Aorta (tissue), 5 donors: ENCODE measurements at regions not wholly inside any gene's neighbourhood (a gene's known extent, or its start where the extent isn't known, plus 50 kb on each side); places are given as distances from the start of the nearest gene placed in this dataset.

Source experiments
- ATAC-seq: fragments of 200-7000 bp; cut with Tn5 transposase; one replicate; pipeline ENCODE4 v1.9.1; 2022; ENCODE audit warnings: moderate library complexity; ENCODE audit not compliant: low FRiP score
- DNase-seq, 2 donors: peaks; one replicate each; pipeline ENCODE4 v3.0.0-alpha.2; 2020
- H3K27ac ChIP-seq, 2 donors: one replicate each; pipeline ENCODE4 v1.5.1; 2013; ENCODE audit warnings: low read length in 2 of 2, mild to moderate bottlenecking in 2 of 2, moderate library complexity in 2 of 2, control low read depth in 1 of 2, inconsistent platforms in 1 of 2, low read depth in 1 of 2
- H3K27me3 ChIP-seq, 2 donors: one replicate each; pipeline ENCODE4 v1.6.1; 2013; ENCODE audit warnings: control low read depth in 1 of 2, low read length in 1 of 2, mild to moderate bottlenecking in 1 of 2, moderate library complexity in 1 of 2; ENCODE audit not compliant: insufficient read depth in 2 of 2, control insufficient read depth in 1 of 2
- H3K36me3 ChIP-seq, 2 donors: one replicate each; pipeline ENCODE4 v1.6.1; 2013; ENCODE audit warnings: control low read depth in 1 of 2, low read length in 1 of 2, mild to moderate bottlenecking in 1 of 2; ENCODE audit not compliant: insufficient read depth in 2 of 2, control insufficient read depth in 1 of 2
- H3K4me1 ChIP-seq, 2 donors: one replicate each; pipeline ENCODE4 v1.6.1; 2013; ENCODE audit warnings: low read length in 2 of 2, control low read depth in 1 of 2, mild to moderate bottlenecking in 1 of 2, moderate library complexity in 1 of 2; ENCODE audit not compliant: insufficient read depth in 2 of 2, control insufficient read depth in 1 of 2
- H3K4me3 ChIP-seq, 2 donors: one replicate each; pipeline ENCODE4 v1.5.1; 2013; ENCODE audit warnings: low read length in 2 of 2, control low read depth in 1 of 2, mild to moderate bottlenecking in 1 of 2
- H3K9me3 ChIP-seq: one replicate; pipeline ENCODE4 v1.6.1; 2013; ENCODE audit warnings: mild to moderate bottlenecking, low read length; ENCODE audit not compliant: control insufficient read depth
- WGBS, 2 donors: extraction: QIAGEN DNeasy Blood & Tissue Kit; methylation state at CpG; one replicate each; pipeline ENCODE4 v1.1.7; 2013; 5-methylcytosine and 5-hydroxymethylcytosine counted together
- intact Hi-C, 2 donors: fragments of 100-400 bp; cut with DNase I; formaldehyde crosslinking; loops; one replicate each; pipeline versions ENCODE4 v1.14.2 to v1.15.0; 2022
- donor health status: healthy with polysubstance abuse.
- donor health status: Bipolar disorder and iron deficiency.
- donor health status: DM: no; HTN: no; CAD: no.
- donor health status: DM: no; HTN: no; CAD: no.
- donor health status: DM: yes; HTN: yes; CAD: no.

DNA sequence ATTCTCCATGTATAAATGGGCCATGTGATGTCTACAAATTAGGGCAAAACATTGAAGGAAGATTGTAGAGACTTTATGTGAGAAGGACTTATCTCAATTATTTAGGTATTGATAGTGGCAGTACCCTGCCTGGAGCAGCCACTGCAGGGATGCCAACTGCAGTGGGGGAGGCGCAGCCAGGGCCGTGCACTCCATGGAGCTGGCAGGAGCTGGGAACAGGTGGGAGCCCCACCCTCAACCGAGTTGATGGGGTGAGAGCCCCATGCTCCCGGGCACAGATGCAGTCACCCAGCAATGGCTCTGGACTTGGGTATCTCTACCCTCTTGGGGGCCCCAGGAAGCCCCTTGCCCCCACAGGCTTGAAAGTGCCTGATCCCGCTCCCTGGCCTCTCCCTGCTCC lies 564.3 kb downstream of the SLC4A3 start:
- Histone ChIP-seq H3K4me1 (no peaks in the 10 kb centered on the region), H3K9me3 (peaks cover 4% of the 10 kb centered on the region), H3K27me3 (no peaks in the 10 kb centered on the region), H3K36me3 (no peaks in the 10 kb centered on the region), H3K27ac (no peak overlapping the region), H3K4me3 (no peak overlapping the region)
- ATAC-seq (no peak), DNase-seq (no peak)
- 94 to 97% methylated on average over 5 of the region's 5 CpGs for WGBS, 2 donors
- intact Hi-C loops: no loop called here

DNA sequence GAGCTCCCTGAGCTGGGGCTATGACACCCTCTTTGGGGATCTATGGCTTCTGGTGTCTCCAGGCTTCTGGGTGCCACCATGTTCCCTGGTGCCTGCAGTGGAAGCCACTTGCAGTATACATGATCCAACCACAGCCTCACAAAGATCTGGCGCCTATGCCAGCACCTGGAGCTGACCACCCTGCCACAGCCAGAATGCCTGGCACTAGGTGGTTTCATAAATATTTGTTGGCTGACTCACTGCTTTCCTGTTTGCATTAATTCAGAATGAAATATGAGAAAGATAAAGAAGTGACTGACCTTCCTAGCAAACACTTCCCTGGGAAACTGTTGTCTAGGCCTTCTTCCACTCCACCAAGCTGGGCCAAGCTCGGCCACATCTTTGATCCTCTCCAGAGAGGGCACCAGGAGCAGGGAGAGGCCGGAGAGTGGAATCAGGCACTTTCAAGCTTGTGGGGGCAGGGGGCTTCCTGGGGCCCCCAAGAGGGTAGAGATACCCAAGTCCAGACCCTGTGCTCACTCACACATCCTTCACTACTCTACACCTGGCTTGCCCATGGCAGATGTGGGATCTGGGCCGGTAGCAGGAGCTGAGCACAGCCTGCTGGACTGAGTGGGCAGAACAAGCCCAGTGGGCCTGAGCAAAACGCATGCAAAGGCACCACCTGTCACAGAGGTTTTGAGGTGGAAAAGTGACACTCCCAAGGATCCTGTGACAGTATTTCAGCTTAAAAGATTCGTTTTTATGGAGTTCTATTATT lies 565.7 kb downstream of the SLC4A3 start:
- intact Hi-C loops: no loop called here
- no peaks in the 10 kb centered on the region for H3K36me3 ChIP-seq
- no peak for ATAC-seq
- no peaks in the 10 kb centered on the region for H3K4me1 ChIP-seq
- no peak overlapping the region for H3K27ac ChIP-seq
- DNase-seq: no peak
- peaks cover 4% of the 10 kb centered on the region for H3K9me3 ChIP-seq
- no peak overlapping the region for H3K4me3 ChIP-seq
- 88 to 91% methylated on average over 6 of the region's 6 CpGs for WGBS, 2 donors
- H3K27me3 ChIP-seq: no peaks in the 10 kb centered on the region

DNA sequence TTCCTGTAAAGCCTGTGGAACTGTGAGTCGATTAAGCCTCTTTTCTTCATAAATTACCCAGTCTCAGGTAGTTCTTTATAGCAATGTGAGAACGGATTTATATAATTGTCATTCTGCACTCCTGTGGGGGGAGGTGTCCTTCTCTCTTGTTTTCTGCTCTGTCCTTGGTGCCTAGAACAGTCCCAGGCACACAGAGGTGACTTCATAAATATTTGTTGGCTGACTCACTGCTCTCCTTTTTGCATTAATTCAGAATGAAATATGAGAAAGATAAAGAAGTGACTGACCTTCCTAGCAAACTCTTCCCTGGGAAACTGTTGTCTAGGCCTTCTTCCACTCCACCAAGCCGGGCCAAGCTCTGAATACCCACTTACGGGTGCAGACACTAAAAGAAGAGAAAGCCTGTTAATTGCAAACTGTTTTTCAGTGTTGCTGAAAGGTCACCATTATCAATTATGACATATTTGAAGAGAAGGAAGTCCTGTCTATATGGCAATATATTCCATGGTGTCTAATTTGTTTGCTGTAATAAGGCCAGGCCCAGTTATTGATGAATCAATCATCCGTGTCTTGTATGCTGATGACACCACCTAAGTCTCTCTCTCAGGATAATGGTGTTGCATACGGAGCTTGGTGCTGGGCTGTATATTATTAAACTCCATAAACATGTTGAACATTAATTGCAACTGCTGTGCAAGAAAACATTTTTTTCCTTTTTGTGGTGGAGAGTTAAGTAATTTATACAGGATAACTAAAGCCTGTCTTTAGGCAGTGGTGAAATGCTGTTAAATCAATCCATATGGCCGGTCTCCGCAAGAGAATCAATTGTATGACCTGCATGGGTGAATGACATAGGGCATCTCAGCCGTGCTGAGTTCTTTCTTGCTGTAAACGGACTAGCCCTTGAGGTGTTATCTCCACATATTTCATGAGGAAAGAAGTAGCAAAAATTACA lies 567.5 kb downstream of the SLC4A3 start:
- intact Hi-C loops: no loop called here
- no peak for ATAC-seq
- H3K4me1 ChIP-seq: no peaks in the 10 kb centered on the region
- 93 to 96% methylated on average over 10 of the region's 10 CpGs for WGBS, 2 donors
- no peak for DNase-seq
- H3K36me3 ChIP-seq: no peaks in the 10 kb centered on the region
- no peaks in the 10 kb centered on the region for H3K27me3 ChIP-seq
- no peak overlapping the region for H3K4me3 ChIP-seq
- no peak overlapping the region for H3K27ac ChIP-seq
- H3K9me3 ChIP-seq: peaks cover 4% of the 10 kb centered on the region

DNA sequence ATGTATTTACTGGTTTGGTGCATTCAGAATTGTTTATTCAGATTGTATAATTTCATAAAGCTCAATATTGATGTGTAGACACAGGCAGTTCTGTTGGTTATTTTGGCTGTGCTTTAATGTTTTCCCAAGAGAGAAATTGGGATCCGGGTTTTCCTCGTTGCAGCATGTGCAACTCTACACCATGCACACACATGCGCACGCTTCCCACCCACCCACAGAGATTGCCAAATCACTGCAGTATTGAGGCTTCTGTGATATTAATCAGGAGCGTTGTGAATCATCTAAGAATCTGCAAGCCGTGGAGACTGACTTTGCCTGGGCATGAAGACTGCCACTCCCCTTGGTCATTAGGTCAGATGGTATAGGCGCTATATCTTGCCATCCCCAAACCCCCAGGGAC lies 571.5 kb downstream of the SLC4A3 start:
- H3K4me3 ChIP-seq: no peak overlapping the region
- H3K36me3 ChIP-seq: no peaks in the 10 kb centered on the region
- ATAC-seq (no peak), DNase-seq (no peak)
- H3K27me3 ChIP-seq: no peaks in the 10 kb centered on the region
- 21 to 30% methylated on average over 7 of the region's 7 CpGs for WGBS, 2 donors
- intact Hi-C loops: no loop called here
- no peaks in the 10 kb centered on the region for H3K4me1 ChIP-seq
- H3K27ac ChIP-seq: no peak overlapping the region
- peaks cover 2% of the 10 kb centered on the region for H3K9me3 ChIP-seq

DNA sequence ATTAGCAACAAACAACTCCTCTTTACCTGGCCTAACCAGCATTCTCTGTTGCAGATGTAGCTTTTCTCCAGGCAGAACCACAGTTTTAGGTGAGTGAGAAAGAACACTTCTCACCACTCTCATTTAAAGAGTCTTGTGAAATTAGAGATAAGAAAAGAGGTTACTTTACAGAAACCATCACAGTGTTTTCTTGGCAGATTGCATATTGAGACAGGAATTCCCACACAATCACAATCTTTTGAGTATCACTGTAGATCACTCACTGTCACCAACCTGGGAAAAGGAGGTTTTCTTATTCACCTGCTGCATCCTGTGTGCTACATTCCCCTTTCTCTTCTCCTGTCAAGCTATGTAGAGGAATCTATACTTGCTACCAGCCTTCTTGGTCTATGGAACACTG lies 574.6 kb downstream of the SLC4A3 start:
- Histone ChIP-seq H3K36me3 (no peaks in the 10 kb centered on the region), H3K9me3 (peaks cover 2% of the 10 kb centered on the region), H3K27me3 (no peaks in the 10 kb centered on the region), H3K4me3 (no peak overlapping the region), H3K27ac (no peak overlapping the region), H3K4me1 (no peaks in the 10 kb centered on the region)
- DNase-seq (no peak), ATAC-seq (no peak)
- intact Hi-C loops: no loop called here

DNA sequence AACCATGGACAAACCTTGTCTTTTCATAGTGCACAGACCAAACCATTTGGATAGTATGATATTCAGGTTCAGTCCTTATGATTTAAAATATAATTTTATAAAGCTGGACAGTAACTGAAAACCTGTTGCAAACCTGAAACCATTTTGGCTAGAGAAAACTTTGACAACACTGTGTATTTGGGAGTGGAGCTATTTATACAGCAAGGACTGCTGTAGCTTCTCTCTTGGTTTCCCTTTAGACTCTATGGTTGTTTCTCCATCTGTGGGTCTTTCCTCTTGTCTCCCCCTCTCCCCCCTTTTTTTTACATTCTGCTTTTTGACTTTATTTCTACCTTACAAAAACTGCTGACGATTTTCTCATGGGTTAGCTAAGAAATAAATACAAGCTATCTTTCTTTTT lies 581.7 kb downstream of the SLC4A3 start:
- H3K36me3 ChIP-seq: no peaks in the 10 kb centered on the region
- H3K27ac ChIP-seq: no peak overlapping the region
- ATAC-seq: no peak
- no peak overlapping the region for H3K4me3 ChIP-seq
- H3K27me3 ChIP-seq: no peaks in the 10 kb centered on the region
- no peaks in the 10 kb centered on the region for H3K9me3 ChIP-seq
- no peak for DNase-seq
- WGBS, 2 donors: 46 to 57% methylated on average over 1 of the region's 1 CpG
- no peaks in the 10 kb centered on the region for H3K4me1 ChIP-seq
- intact Hi-C loops: no loop called here

DNA sequence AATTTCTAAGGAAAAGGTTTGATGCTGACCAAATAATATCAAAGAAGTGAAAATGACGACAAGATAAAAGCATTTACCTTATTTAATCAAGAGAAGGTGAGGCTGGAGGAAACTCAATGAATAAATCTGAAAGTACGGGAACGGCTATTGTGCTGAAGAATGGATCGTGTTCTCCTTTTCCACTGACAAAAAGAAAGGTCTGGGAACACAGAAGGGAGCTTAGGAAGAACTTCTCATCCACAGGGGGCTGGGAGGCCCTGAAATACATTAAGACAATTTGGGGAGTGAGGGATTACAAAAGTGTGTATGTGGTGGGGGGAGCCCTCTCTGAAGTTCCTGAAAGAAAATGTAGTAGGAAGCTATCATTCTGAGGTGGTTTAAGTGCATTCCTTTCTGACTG lies 582.3 kb downstream of the SLC4A3 start:
- Histone ChIP-seq H3K27me3 (no peaks in the 10 kb centered on the region), H3K9me3 (no peaks in the 10 kb centered on the region), H3K27ac (no peak overlapping the region), H3K4me1 (no peaks in the 10 kb centered on the region), H3K36me3 (no peaks in the 10 kb centered on the region), H3K4me3 (no peak overlapping the region)
- intact Hi-C loops: no loop called here
- no peak for DNase-seq
- no peak for ATAC-seq
- WGBS, 2 donors: 81 to 94% methylated on average over 4 of the region's 4 CpGs

DNA sequence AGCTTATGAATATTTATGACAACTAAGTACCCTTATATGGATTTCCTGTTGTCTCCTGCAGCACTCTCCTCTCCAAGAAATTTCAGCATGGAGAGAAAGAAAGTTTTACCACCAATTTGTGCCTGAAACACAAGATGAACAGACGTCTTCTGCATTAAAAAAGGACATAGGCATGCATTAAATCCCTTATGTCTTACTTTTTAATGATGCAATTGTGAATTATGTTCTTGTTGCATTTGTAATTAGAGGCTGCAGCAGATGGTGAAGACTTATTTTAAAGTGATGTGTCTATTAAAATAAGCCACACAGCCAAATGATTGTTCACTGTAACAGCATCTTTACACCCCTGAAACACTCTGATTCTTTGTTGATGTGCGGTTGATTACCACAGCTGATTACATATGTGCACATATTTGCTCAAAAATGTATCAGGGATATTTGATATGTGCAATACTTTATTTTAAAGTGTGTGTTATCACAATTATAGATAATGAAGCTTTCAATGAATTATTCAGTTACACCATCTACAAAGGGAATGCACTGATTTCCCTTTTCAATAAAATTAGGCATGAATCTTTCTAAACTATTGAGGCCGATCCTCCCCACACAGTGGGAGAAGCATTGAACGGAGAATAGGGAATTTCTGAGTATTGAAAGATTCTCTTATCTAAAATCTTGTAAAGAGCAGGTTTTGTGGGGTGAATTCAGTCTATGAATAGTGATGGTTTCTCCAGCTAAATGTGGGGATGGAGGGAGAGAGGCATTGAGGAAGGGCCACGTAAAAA lies 585.1 kb downstream of the SLC4A3 start:
- ATAC-seq (no peak), DNase-seq (no peak)
- Histone ChIP-seq H3K27me3 (no peaks in the 10 kb centered on the region), H3K9me3 (no peaks in the 10 kb centered on the region), H3K27ac (no peak overlapping the region), H3K36me3 (no peaks in the 10 kb centered on the region), H3K4me3 (no peak overlapping the region), H3K4me1 (no peaks in the 10 kb centered on the region)
- intact Hi-C loops: no loop called here
- WGBS, 2 donors: 95 to 97% methylated on average over 5 of the region's 5 CpGs
